Karpas-422 (cell line): ENCODE measurements at regions not wholly inside any gene's neighbourhood (a gene's known extent, or its start where the extent isn't known, plus 50 kb on each side); places are given as distances from the start of the nearest gene placed in this dataset.

Experiments used
- DNase-seq: peaks from one replicate; pipeline ENCODE4 v3.0.0-alpha.2; 2015
- H2AFZ ChIP-seq: fragments of 200-600 bp; sonication (generic); 2 replicates; pipeline ENCODE4 v1.6.1; 2014; ENCODE audit warnings: antibody characterized with exemption, low read length, mixed read lengths
- H3K27ac ChIP-seq: fragments of 200-600 bp; sonication (generic); 2 replicates; pipeline ENCODE4 v1.5.1; 2014; ENCODE audit warnings: mild to moderate bottlenecking, low read length, moderate library complexity
- H3K27me3 ChIP-seq: fragments of 200-600 bp; sonication (generic); 2 replicates; pipeline ENCODE4 v1.6.1; 2014; ENCODE audit warnings: low read length, mixed read lengths
- H3K36me3 ChIP-seq: fragments of 200-600 bp; sonication (generic); 2 replicates; pipeline ENCODE4 v1.6.1; 2014; ENCODE audit warnings: low read length, mixed read lengths; ENCODE audit not compliant: insufficient read depth
- H3K4me1 ChIP-seq: fragments of 200-600 bp; sonication (generic); 2 replicates; pipeline ENCODE4 v1.6.1; 2014; ENCODE audit warnings: mild to moderate bottlenecking, low read length, mixed read lengths
- H3K4me2 ChIP-seq: fragments of 200-600 bp; sonication (generic); 2 replicates; pipeline ENCODE4 v1.6.1; 2014; ENCODE audit warnings: low read length, low read depth, mild to moderate bottlenecking; ENCODE audit not compliant: poor library complexity, severe bottlenecking
- H3K4me3 ChIP-seq: fragments of 200-600 bp; sonication (generic); 2 replicates; pipeline ENCODE4 v1.5.1; 2014; ENCODE audit warnings: mild to moderate bottlenecking, antibody characterized with exemption, low read length, mixed read lengths
- H3K79me2 ChIP-seq: fragments of 200-600 bp; sonication (generic); 2 replicates; pipeline ENCODE4 v1.6.1; 2014; ENCODE audit warnings: mild to moderate bottlenecking, low read length, mixed read lengths
- H3K9ac ChIP-seq: fragments of 200-600 bp; sonication (generic); 2 replicates; pipeline ENCODE4 v1.6.0; 2014; ENCODE audit warnings: low read length
- H3K9me2 ChIP-seq: fragments of 200-600 bp; sonication (generic), shearing (Covaris generic); replicated peaks from 2 replicates; pipeline ENCODE4 v1.6.0; 2014; ENCODE audit warnings: mild to moderate bottlenecking, low read length, moderate library complexity; ENCODE audit not compliant: insufficient read depth
- H3K9me3 ChIP-seq: fragments of 300-700, 200-600 bp; sonication (generic); 2 replicates; pipeline ENCODE4 v1.6.1; 2014; ENCODE audit warnings: low read length, mixed read lengths
- H4K20me1 ChIP-seq: fragments of 200-600 bp; sonication (generic); 2 replicates; pipeline ENCODE4 v1.6.1; 2014; ENCODE audit warnings: mild to moderate bottlenecking, antibody characterized with exemption, low read length, low read depth; ENCODE audit not compliant: insufficient read depth

DNA sequence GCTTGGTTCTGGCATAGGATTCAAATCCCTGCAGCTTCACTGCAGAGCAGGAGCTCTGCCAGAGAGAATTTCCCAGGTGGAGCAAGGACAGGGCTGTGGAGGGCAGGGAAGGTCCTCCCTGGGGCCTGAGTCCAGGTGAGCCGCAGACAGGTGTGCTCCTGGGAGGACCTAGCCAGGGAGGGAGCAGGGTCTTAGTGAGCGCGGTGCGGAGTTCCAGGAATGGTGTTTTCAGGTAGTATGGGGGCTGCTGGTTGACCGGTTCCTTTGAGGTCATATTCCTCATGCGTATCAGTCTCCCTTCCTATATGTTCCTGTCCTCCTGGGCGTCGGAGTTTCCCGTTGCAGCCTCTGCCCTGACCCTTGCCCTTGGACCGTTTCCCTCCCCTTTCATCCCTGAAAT lies 813.3 kb downstream of the KCNJ18 start:
- Histone ChIP-seq H3K9me3 (no peaks in the 10 kb centered on the region; the same call in 1 of the 2 replicates), H3K9ac (peak overlapping the region; percentile 44), H3K4me2 (peak overlapping the region; percentile 53), H3K4me1 (peaks cover 47% of the 10 kb centered on the region), H3K79me2 (no peaks in the 10 kb centered on the region), H2AFZ (no peak overlapping the region), H3K9me2 (no peaks in the 10 kb centered on the region), H3K4me3 (peak overlapping the region; percentile 37; the same call in 1 of the 2 replicates), H4K20me1 (no peaks in the 10 kb centered on the region), H3K36me3 (no peaks in the 10 kb centered on the region), H3K27me3 (no peaks in the 10 kb centered on the region), H3K27ac (peak overlapping the region; percentile 85)
- DNase-seq: no peak

DNA sequence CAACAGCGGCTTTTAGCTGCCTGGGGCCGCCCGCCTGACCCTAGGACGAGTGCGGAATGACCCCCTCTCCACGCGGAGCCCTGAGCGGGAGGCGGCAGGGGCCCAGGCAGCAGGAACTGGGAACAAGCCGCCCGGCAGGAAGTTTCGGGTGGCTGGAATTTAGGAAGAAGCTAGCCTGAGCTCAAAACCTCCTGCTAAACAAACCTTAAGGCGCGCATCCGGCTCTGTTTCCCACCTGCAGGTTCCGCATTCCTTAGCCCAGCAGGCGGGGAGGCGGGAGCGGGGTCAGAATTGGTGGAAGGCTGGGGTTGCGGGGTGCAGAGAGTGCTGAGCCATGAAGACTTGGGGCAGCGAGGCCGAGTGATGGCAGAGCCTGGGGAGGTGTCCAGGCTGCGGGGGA lies 813.9 kb downstream of the KCNJ18 start:
- no peak overlapping the region for H3K9ac ChIP-seq
- H2AFZ ChIP-seq: no peak overlapping the region
- no peaks in the 10 kb centered on the region for H3K9me2 ChIP-seq
- peaks cover 47% of the 10 kb centered on the region for H3K4me1 ChIP-seq
- no peak overlapping the region for H3K4me3 ChIP-seq
- DNase-seq: no peak
- no peaks in the 10 kb centered on the region; the same call in 1 of the 2 replicates for H3K9me3 ChIP-seq
- H3K27me3 ChIP-seq: no peaks in the 10 kb centered on the region
- no peak overlapping the region for H3K27ac ChIP-seq
- no peaks in the 10 kb centered on the region for H4K20me1 ChIP-seq
- no peaks in the 10 kb centered on the region for H3K79me2 ChIP-seq
- H3K36me3 ChIP-seq: no peaks in the 10 kb centered on the region
- H3K4me2 ChIP-seq: peak overlapping the region; percentile 53

DNA sequence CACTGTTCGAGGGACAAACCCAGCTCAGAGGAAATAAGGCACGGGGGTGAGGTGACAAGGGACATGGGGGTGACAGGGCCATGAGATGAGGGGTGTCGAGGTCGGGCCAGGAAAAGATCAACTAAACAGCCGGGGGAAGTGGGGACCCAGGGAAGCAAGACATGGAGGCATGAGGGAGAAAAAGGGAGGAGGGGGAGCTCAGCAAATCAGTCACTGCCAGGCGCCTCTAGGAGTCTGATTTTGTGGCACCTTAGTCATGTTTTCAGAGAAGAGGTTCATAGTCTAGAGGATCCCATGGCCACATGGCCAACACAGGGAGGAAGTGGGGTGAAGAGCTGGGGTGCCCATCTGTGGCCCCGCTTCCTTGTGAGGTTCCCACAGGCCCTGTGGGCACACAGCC lies 814.5 kb downstream of the KCNJ18 start:
- Histone ChIP-seq H3K9me2 (no peaks in the 10 kb centered on the region), H2AFZ (peak overlapping the region; percentile 54; the same call in 1 of the 2 replicates), H3K27me3 (no peaks in the 10 kb centered on the region), H3K36me3 (no peaks in the 10 kb centered on the region), H4K20me1 (no peaks in the 10 kb centered on the region), H3K4me2 (no peak overlapping the region), H3K9ac (peak overlapping the region; percentile 49), H3K4me3 (no peak overlapping the region), H3K4me1 (peaks cover 47% of the 10 kb centered on the region), H3K9me3 (no peaks in the 10 kb centered on the region; the same call in 1 of the 2 replicates), H3K27ac (peak overlapping the region; percentile 76), H3K79me2 (no peaks in the 10 kb centered on the region)
- no peak for DNase-seq

DNA sequence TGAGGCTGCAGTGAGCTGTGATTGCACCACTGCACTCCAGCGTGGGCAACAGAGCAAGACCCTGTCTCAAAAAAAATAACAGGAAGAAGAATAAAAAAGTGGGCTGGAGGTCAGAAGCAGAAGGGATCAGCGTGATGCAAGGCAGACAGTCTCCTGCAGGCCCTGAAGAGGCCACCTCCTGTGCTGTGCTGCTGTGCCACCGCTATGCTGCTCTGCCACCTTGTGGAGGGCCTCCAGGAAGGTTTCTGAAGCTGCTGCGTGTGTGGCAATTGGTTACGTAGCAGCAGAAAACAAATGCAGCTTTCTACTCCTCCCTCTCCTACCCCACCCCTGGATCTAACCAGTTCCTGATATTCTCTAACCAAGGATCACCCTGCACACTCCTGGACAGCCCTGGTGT lies 815.5 kb downstream of the KCNJ18 start:
- no peaks in the 10 kb centered on the region for H3K9me2 ChIP-seq
- H2AFZ ChIP-seq: peak overlapping the region; percentile 54; the same call in 1 of the 2 replicates
- no peak overlapping the region for H3K4me2 ChIP-seq
- H3K27me3 ChIP-seq: no peaks in the 10 kb centered on the region
- H4K20me1 ChIP-seq: no peaks in the 10 kb centered on the region
- peak overlapping the region; percentile 76; the same call in 1 of the 2 replicates for H3K27ac ChIP-seq
- no peaks in the 10 kb centered on the region for H3K9me3 ChIP-seq
- no peak overlapping the region for H3K4me3 ChIP-seq
- H3K9ac ChIP-seq: peak overlapping the region; percentile 49; the same call in 1 of the 2 replicates
- no peaks in the 10 kb centered on the region for H3K36me3 ChIP-seq
- DNase-seq: peak; percentile 92
- peaks cover 47% of the 10 kb centered on the region for H3K4me1 ChIP-seq
- no peaks in the 10 kb centered on the region for H3K79me2 ChIP-seq

DNA sequence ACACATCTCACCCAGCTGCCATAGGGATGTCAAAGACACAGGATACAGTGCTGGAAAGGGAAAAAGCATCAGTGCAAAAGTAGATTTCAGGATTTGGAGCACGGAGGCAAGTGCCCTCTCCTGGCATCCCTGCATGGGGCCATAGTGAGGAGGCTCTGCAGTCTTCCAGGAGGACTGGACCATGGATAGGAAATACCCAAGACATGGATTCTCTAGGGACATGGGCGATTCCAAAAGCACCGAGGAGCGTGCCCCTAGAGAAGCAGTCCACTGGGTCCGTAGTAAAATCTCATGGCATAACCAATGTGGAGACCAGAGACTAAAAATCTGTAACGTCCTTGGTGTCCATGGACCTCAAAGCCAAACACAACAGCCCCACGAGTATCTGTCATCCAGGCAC lies 818.2 kb downstream of the KCNJ18 start:
- H3K27ac ChIP-seq: no peak overlapping the region
- H3K9me3 ChIP-seq: no peaks in the 10 kb centered on the region
- no peaks in the 10 kb centered on the region for H3K36me3 ChIP-seq
- DNase-seq: no peak
- no peak overlapping the region for H3K9ac ChIP-seq
- H2AFZ ChIP-seq: no peak overlapping the region
- H3K27me3 ChIP-seq: no peaks in the 10 kb centered on the region
- no peak overlapping the region for H3K4me3 ChIP-seq
- H3K4me2 ChIP-seq: no peak overlapping the region
- H3K4me1 ChIP-seq: peaks cover 32% of the 10 kb centered on the region
- H4K20me1 ChIP-seq: no peaks in the 10 kb centered on the region
- no peaks in the 10 kb centered on the region for H3K9me2 ChIP-seq
- H3K79me2 ChIP-seq: no peaks in the 10 kb centered on the region

DNA sequence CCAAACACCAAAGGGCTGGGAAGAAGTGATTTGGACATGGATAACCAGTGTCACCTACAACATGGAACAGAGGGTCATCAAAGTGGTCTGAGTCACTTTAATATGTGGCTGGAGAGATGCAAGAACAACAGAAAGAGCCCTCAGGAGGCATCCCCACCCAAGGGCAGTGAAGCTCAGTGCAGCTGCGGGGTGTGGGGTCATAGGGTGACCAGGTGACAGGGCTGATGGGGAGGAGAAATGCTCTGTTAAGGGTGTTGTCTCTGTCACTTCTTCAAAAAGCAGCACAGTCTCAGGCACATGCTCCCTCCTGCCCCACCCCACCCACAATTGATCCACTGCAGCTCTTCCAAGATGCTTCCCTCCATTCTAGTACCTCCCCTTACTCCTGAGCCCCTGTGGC lies 819.1 kb downstream of the KCNJ18 start:
- Histone ChIP-seq H3K36me3 (no peaks in the 10 kb centered on the region), H4K20me1 (no peaks in the 10 kb centered on the region), H3K4me3 (no peak overlapping the region), H2AFZ (no peak overlapping the region), H3K79me2 (no peaks in the 10 kb centered on the region), H3K4me2 (no peak overlapping the region), H3K4me1 (peaks cover 23% of the 10 kb centered on the region), H3K27ac (no peak overlapping the region), H3K9me3 (no peaks in the 10 kb centered on the region), H3K27me3 (no peaks in the 10 kb centered on the region), H3K9me2 (no peaks in the 10 kb centered on the region), H3K9ac (no peak overlapping the region)
- no peak for DNase-seq

DNA sequence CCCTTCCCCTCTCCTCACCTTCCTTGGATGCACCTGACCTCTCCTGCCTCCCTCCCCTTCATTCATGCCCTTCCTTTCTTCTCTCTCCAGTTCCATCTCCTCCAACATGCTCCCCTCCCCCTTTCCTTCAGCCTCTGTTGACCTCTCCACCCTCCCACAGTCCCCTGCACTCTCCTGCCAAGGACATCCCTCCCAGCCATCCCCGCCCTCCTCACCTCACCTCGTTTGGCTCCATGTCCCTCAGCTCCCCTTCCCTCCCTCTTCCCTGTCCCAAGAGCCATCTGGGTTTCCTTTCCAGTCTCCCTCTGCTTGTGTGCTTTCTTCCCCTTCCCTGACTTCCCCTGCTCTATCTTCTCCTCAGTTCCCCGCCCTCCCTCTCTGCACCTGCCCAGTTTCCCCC lies 819.7 kb downstream of the KCNJ18 start:
- H3K4me2 ChIP-seq: no peak overlapping the region
- H3K36me3 ChIP-seq: no peaks in the 10 kb centered on the region
- no peak for DNase-seq
- no peaks in the 10 kb centered on the region for H3K9me3 ChIP-seq
- no peaks in the 10 kb centered on the region for H4K20me1 ChIP-seq
- no peak overlapping the region for H2AFZ ChIP-seq
- H3K79me2 ChIP-seq: no peaks in the 10 kb centered on the region
- no peak overlapping the region for H3K9ac ChIP-seq
- H3K4me1 ChIP-seq: peaks cover 16% of the 10 kb centered on the region
- H3K27ac ChIP-seq: no peak overlapping the region
- H3K4me3 ChIP-seq: no peak overlapping the region
- no peaks in the 10 kb centered on the region for H3K27me3 ChIP-seq
- H3K9me2 ChIP-seq: no peaks in the 10 kb centered on the region

DNA sequence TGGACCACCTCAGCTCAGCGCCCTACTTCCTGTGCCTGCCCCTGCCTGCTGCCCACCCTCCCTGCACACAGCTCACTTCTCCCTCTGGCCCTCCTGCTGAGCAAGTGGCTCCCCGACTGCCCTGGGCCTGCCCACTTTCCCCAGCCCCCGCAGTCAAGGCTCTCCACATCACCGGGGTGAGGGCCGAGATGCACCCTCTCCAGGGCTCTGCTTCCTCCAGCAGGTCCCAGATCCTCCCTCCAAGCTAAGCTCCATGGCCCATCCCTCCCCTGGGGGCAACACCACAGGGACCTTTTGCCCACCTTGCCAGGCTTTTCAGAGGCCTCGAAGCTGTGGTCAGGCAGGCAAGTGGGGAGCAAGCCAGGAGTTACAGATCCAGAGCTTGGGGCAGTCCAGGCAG lies 820.2 kb downstream of the KCNJ18 start:
- Histone ChIP-seq H3K27me3 (no peaks in the 10 kb centered on the region), H3K4me2 (no peak overlapping the region), H3K4me3 (no peak overlapping the region), H3K9ac (no peak overlapping the region), H4K20me1 (no peaks in the 10 kb centered on the region), H3K36me3 (no peaks in the 10 kb centered on the region), H3K9me2 (no peaks in the 10 kb centered on the region), H3K27ac (no peak overlapping the region), H3K9me3 (no peaks in the 10 kb centered on the region), H2AFZ (no peak overlapping the region), H3K79me2 (no peaks in the 10 kb centered on the region), H3K4me1 (peaks cover 12% of the 10 kb centered on the region)
- DNase-seq: no peak
